GM12872 (cell line): ENCODE measurements at regions not wholly inside any gene's neighbourhood (a gene's known extent, or its start where the extent isn't known, plus 50 kb on each side); places are given as distances from the start of the nearest gene placed in this dataset.

Experiments used
- CTCF ChIP-seq: IDR thresholded peaks from 3 replicates; pipeline ENCODE4 v1.5.1; 2011; ENCODE audit warnings: low read depth, mild to moderate bottlenecking, low read length, moderate library complexity; ENCODE audit not compliant: insufficient read depth

- no peak for TF ChIP-seq CTCF
Measured at GRCh38 chr9:90127923-90128322, 514.7 kb downstream of the DIRAS2 start.

GRCh38 chr9:90128587-90129190 lies 513.9 kb downstream of the DIRAS2 start:
- TF ChIP-seq CTCF = no peak

- TF ChIP-seq CTCF = no peak
Measured at GRCh38 chr9:90129446-90129845, 513.2 kb downstream of the DIRAS2 start.

GRCh38 chr9:90131568-90131967 lies 511.1 kb downstream of the DIRAS2 start:
- TF ChIP-seq CTCF = no peak

- TF ChIP-seq CTCF = no peak
Measured at GRCh38 chr9:90132866-90133265, 509.8 kb downstream of the DIRAS2 start.

- no peak for TF ChIP-seq CTCF
Measured at GRCh38 chr9:90137801-90138200, 504.8 kb downstream of the DIRAS2 start.

GRCh38 chr9:90140131-90140818 lies 502.3 kb downstream of the DIRAS2 start:
- TF ChIP-seq CTCF = no peak

GRCh38 chr9:90141723-90142122 lies 500.9 kb downstream of the DIRAS2 start:
- TF ChIP-seq CTCF = peak; percentile 42; the same call in 2 of the 3 replicates
